ENCODE measurements at regions not wholly inside any gene's neighbourhood (a gene's known extent, or its start where the extent isn't known, plus 50 kb on each side); places are given as distances from the start of the nearest gene placed in this dataset.

DNA sequence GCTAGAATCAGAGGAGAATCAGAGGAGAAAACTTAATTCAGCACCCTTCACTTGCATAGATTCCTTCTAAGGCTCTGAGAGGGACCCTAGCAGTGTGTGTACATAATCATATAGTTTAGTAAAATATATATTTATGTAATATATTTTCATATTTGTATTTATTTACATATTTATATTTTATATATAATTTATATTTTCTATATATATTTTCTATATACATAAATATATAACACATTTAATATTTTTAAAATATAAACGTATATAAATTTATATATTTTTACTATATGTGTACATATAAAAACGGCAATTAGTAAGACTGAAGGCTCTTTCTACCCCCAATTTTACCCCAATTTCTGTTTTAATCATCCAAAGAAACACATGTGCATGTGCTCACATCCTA is 80.3 kb downstream of the NXPE2 start:
- no peak for DNase-seq (ENCODE audit: low read depth in 4 of 4, low spot score in 2 of 4)

DNA sequence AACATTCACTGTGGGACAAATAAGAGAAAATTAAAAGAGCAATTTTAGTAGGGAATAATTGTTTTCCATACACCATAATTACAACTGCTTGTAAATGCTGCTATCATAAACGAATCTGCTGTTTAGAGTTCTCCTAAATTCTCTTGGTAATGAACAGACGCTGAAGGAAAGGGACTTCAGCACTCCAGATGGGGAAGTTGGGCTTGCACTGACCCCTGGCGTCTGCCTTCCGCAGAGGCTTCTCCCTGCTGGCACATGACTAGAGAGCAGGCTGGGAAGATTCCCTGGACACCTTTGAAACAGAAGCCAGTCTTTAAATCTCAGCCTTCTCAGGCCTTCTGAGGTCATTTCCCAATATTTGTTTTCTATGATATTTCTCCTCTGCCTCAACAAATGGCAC is 84.1 kb downstream of the NXPE2 start:
- peak in 2 of 4 donors; percentile 18 to 50 for DNase-seq (ENCODE audit: low read depth in 4 of 4, low spot score in 2 of 4)

DNA sequence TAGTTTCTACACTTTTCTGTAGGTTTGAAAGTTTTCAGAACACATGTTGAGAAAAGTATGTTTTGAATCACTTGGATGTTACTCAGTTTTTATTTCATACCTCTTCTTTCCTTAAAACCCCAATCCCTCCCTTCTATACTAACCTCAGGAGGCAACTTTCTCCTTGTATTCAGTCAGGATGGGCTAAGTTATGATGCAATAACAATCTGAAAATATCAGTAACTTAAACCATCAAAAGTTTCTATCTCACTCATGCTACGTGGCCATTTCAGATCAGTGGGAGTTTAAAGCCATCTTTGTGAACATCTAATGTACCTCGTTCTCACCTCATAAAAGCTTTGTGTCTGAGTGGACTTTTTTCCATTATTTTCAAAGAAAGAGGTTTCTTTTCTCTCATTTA is 86.2 kb downstream of the NXPE2 start:
- no peak for DNase-seq (ENCODE audit: low read depth in 4 of 4, low spot score in 2 of 4)

DNA sequence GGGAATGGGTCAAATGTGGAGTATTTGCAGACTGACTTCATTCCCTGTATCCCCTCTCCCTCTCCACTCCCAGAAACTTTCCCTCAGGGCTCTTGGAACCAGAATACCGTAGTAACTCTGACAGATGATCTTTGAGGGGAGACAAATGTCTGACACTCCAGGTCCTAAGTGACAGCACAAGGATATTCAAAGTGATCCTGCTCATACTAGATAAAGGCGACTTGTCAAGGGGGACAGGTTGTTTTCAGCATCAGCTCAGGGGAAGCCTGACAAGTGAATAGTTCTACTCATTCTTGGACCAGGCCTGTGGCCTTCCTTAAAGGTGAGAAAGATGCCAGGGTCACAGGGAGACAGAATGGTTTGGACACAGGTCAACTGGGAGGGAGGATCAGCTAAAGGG is 92.8 kb downstream of the NXPE2 start:
- no peak for DNase-seq (ENCODE audit: low read depth in 4 of 4, low spot score in 2 of 4)

DNA sequence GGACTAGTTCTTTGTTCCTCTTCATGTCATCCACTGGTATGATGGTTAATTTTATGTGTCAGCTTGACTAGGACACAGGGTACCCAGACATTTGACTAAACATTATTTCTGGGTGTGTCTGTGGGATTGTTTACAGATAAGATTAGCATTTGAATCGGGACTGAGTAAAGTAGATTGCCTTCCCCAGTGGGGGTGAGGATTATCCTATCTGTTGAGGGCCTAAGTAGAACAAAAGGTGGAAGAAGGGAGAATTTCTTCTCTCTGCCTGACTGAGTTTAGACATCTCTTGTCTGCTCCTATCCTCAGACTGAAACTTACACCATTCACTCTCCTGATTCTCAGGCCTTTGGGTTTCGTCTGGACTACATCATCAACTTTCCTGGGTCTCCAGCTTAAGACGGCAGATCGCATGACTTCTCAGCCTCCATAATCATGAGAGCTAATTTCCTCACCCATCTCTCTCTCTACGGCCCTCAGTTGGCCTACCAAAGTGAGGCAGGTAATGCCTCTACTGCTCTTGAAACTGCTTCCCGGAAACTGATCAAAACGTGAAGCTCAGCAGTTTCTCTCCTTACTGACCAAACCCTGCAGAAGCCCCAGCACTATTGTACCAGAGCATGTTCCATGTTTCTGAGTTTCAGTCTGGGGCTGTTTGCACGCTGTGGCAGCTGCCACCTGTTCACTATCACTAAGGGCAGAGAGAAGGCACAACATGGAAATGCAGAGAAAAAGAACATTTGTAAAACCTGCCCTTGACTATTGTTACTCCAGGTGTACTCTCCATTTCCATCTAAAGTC is 95.4 kb downstream of the NXPE2 start:
- DNase-seq (ENCODE audit: low read depth in 4 of 4, low spot score in 2 of 4), result no peak

DNA sequence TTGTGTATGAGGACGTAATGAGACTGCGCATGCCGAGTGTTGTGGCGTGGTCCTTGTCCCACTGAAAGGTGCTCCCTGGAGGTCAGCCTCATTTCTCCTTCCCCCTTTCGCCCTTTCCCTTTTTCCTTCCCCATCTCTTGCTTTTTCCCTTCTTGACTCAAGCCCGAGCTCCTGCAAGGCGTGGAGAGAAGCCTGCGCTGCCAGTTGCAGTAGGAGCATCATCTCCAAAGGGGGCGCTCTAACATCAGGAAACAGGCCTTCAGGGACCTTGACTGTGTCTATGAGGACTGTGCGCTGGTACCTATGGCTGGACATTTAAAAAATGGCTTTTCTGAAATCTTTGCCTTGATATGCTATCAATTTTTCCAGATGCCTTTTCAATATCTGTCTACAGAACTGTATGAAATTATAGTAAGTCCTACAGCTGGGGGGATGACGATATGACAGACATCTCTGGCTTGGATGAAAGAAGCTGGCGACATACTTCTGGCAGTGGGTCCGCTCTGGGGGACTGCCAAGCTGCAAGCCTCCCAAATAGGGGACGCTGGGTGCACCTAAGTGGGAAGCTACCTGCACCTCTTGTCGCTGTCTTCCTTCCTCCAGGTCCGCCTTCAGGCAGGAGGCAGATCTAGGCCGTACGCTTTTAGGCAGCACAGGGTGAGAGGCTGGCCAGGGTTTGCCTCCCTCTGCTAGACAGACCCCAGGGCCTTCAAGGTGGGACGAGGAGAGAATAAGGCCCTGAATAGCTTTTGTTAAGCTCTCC is 96.5 kb downstream of the NXPE2 start:
- peak; percentile 55 to 79 (median 62) for DNase-seq (ENCODE audit: low read depth in 4 of 4, low spot score in 2 of 4)

DNA sequence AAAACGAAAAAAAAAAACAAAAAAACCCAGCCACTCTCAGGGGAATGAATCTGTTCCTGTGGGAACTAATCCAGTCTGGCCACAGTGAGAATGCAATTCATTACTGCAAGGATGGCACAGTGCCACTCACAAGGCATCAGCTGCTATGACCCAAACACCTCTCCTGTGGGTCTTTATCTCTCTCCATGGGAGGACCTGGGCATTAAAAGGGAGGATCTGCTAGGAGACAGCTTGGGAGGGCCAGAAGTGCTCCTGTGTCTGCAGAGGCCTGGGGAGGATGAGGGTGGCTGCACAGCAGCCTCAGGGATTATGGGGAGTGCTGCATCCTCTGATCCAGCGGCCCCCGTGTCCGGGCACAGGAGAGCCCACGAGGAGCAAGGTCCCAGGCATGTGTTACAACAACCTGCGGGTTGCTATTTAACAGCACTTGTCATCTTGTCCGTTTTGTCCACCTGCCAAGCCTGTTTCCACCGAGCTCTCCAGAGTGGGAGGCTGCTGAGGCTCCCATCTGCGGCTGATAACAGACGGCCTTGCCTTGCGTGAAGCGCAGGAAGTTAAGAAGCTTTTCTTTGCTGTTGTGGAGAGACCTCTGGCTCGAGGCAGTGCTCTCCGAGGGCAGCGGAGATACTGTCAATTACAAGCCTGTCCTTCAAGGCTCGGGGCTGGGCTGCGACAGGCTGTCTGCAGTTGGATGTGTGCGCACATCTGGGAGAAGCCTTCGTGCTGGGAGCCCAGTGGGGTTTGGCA is 97.7 kb downstream of the NXPE2 start:
- DNase-seq (ENCODE audit: low read depth in 4 of 4, low spot score in 2 of 4), result no peak

DNA sequence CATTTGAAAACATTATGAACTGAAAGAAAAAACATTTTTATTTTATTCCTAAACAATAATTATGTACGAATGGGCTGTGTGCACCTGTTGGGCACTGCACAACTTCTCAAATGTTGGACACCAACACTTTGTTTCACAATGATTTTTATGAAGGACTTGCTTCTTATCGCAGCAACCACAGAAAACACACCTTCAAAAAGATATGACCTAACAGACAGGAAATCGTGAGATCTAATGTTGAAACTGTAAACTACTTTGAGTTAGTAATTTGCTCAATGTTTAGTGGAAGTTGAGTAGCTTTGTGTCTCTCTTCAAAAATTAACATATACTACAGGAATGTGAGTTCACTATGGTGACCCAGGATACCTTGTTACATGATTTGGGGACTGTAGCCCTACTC is 98.6 kb downstream of the NXPE2 start:
- no peak for DNase-seq (ENCODE audit: low read depth in 4 of 4, low spot score in 2 of 4)

DNA sequence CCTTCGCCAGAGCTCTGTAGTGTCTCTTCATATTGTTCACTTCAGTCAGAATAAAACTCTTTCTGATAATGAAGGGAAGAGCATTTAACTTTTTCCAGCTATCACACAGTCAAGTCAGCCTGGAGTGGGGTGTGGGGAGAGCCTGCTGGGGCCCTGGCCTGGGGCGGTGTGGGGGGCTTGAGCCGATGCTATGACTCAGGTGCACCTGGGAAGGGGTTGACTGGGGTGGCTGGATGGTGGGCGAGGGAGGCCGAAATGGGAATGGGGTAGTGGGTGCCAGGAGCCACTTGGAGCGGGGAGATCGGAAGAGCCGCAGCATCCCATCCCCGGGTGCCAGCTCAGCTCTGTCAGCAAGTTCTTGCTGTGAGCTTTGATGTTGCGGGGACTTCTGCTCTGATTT is 100.9 kb downstream of the NXPE2 start:
- no peak for DNase-seq (ENCODE audit: low read depth in 4 of 4, low spot score in 2 of 4)

DNA sequence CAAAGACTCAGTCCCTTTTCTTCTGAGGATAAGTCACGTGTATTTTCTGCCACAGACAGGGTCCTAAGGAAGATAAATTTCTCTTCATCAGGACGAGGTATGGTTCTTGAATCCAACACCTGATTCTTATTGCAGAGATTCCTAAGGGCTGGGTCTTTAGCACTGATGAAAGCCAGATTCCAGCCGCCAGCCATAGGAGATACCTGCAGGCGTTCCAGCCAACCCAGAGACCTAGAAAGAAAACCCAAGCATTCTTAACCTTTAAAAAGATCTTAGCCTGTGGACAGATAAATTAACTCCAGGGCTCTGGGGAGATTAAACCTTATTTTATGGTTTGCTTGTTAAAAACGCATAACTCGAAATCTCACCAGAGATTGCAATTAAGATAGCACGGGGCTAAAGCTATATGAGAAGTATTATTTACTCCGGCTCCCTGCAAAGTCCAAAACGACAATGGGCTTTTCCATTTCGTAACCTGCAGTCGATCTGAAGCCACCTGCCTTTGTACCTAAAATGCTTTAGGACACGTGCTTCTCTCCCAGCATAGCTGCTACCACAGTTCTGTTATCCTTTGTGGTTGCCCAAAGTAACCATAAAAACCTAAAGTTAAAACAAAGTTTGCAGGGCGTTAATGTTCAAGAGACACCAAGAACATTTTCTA is 104.5 kb downstream of the NXPE2 start:
- DNase-seq (ENCODE audit: low read depth in 4 of 4, low spot score in 2 of 4), result no peak

DNA sequence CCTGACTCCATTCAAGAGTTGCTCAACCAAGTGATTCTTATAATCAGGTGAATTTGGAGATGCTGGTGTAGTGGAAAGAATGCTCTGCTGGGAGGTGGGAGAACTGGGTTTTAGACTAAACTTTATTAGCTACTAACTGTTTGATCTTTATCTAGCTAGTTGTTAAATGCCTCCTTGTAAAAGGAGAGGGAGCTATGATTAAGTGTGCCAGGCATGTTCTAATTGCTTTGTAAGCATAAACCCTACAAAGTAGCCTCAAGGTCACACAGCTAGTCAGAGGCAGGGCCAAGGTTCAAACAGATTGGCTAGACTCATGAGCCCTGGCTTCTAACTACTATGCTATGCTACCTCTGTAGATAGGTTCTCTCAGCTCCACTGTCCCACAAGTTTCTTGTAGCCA is 105.5 kb downstream of the NXPE2 start:
- no peak for DNase-seq (ENCODE audit: low read depth in 4 of 4, low spot score in 2 of 4)

DNA sequence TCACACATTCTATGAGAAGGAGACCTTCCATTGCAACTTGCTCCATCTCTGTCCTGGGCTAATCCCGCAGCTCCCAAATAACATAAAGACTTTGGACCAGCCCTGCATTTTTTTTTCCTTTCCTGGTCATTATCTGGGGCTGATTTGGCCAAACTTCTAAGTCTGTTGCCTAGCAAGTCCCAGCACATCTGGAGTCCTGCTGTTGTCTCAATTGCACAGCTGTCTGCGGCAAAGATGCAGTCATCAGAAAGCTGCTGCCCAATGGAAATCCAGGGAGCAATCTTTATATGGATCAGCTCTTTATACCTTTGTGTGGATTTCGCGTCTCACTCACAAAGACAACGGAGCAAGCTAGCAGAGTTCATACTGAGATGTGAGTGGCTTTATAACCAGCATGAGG is 105.9 kb downstream of the NXPE2 start:
- DNase-seq (ENCODE audit: low read depth in 4 of 4, low spot score in 2 of 4), result no peak

DNA sequence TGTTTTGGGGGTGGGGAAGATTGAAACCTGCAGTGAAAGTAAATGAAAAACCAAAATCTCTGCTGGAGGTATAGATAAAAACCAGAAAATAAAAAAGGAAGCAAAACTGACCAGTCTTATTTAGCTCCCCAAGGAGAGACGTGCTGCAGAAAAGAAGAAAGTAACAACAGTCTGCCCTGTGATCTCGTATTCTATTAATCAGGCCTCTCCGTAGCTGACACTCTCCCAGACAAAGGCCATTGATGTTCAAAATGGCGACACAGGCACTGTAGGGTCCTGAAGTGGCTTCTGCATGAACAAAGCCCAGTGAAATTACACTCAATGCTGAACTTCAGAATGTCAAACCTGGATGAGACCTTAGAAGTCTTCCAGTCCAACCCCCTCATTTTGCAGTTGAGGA is 106.6 kb downstream of the NXPE2 start:
- no peak for DNase-seq (ENCODE audit: low read depth in 4 of 4, low spot score in 2 of 4)

DNA sequence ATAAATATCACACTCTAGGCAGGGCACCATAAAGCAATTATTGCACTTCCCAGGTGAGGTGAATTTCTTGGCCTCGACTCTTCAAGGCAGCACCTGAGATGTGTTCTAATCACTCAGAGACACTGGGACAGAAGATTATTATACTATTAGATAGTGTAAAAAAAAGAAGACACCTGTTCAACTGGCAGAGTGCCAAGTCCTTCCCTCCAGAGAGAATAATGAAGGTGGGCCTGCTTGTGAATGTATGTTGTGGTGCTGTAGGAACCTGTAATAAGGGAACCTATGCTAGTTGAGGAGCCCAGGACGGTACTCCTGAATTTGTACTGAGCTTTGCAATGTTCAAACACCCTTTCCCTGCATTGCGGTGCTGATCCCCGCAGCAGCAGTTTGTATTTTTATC is 107.5 kb downstream of the NXPE2 start:
- no peak for DNase-seq (ENCODE audit: low read depth in 4 of 4, low spot score in 2 of 4)

DNA sequence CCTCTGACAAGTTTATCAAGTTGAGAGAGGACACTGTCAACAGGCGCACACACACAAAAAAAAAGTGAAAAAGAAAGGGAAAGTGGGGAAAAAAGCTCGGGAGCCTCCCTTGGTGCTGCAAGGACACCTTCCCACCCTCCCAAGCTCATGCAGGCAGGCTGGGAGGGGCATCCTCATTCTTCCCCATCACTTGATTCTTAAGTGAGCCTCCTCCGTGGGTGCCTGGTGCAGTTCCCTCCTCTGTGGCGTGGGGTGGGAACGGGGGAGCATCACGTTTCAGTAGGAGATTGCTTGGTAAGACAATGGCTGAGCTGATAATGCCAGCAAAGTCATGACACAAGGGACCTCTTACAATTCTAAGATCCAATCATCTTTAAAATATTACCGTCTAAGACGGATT is 108.8 kb downstream of the NXPE2 start:
- DNase-seq (ENCODE audit: low read depth in 4 of 4, low spot score in 2 of 4), result no peak

DNA sequence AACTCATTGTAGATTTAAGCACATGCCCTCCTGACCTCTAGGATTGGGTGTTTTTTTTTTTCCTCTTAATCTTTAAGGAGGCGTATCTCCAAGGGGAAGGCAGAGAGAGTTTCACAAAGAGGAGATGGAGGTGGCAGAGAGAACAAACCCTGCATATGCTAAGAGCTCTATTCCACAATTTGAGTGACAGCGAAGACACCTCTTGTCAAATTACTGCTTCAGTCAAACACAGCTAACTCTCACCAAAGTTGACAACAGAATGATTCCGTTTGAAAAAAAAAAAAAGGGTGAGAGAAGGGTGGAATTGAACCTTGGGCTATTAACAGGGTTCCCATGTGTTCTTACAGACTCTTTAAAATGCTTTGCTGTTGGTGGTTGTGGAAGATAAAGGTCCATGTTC is 112.6 kb downstream of the NXPE2 start:
- DNase-seq (ENCODE audit: low read depth in 4 of 4, low spot score in 2 of 4), result no peak

DNA sequence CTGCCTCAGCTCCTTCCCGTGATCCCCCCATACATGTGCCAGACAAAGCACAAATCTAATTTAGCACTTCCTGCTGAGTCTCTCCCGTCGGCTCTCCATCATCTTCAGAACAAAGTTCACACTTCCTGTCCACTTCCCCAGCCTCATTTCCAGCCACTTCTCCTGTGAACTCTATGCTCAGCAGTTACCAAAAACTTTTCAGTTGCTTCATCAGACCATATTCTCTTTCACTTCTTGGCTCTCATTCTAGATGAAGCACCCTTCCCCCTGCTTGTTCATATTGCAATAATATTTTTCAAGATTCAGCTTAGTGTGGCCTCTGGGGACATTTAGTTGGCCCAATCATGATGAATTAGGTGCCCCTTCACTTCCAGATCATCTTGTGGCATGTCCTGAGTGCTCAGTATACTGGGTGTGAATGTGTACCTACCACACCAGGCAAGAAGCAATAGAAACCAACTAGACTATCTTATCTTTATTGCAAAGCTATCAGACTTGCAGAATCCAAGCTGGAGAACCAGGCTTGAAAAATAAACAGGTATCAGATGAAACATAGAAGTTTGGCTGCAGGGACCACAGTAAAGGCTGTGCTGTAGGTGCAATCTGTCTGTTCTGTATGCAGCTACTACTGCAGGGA is 115.8 kb downstream of the NXPE2 start:
- no peak for DNase-seq (ENCODE audit: low read depth in 4 of 4, low spot score in 2 of 4)

DNA sequence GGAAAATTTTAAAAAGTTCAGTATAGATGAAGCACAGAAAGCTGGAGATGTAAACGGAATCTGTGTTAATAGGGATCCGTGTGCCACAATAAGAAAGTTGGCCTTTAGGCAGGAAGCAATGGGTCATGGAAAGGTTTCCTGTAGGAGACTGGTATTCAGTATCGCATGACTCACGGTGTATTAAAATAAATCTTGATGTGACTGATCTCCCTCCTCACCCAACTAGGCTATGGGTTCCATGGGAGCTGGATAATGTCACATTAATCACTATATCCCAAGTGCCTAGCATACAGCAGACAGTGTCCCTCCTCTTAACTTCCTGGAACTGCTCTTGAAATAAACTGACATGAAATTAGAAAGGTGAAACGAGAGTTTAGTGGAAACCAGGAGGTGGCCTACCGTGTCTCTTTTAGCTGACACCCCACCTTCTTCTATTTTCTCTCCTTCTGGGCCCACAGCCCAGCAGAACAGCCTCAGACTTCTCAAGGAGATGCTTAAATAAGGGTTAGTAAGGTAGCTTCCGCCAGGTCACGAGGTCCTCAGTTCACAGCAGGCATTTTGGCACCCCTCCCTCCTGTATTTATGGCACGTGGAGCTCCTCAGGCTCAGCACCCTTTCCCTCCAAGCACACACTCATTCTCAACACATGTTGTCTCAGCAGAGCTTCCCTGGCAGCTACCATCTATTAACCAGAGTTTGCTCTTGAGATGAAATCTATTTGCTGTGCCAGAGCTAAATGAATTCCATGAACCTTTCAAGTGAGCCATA is 118.8 kb downstream of the NXPE2 start:
- no peak for DNase-seq (ENCODE audit: low read depth in 4 of 4, low spot score in 2 of 4)

DNA sequence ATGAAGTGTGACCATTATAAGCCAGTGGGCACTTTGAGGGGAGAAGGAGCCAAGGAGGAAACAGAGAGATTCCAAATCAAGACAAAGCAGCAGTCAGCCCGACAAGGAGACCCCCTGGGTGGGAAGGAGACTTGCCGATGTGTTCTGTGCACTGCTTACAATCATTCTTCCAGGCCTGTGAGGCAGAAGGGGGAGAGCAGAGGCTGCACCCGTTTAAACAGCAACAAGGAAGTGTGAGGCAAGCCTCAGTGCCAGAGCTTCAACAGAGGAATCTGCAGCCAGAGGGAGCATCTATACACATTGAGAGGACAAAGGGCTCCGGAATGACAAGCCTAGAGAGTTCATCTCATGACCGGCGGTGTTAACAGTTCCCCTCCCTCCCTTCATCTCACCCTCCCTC is 121.1 kb downstream of the NXPE2 start:
- DNase-seq (ENCODE audit: low read depth in 4 of 4, low spot score in 2 of 4), result no peak

DNA sequence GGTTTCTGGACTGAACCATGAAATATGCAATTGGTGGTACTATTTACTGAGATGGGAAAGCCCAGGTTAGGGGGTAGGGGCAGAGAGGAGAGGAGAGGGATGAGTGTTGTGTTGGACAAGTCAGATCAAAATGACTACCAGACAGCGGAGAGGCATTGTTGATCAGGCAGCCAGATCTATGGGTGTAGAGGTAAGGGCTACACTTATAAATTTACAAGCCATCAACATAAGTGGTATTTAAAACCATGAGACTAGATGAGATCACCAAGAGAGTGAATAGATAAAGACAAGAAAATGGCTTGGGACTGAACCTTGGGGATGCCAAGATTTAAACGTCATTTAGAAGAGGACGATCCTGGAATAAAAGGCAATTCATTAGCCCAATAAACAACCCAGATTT is 123.4 kb downstream of the NXPE2 start:
- no peak for DNase-seq (ENCODE audit: low read depth in 4 of 4, low spot score in 2 of 4)
